Tibial nerve (tissue), 4 donors: ENCODE measurements at regions not wholly inside any gene's neighbourhood (a gene's known extent, or its start where the extent isn't known, plus 50 kb on each side); places are given as distances from the start of the nearest gene placed in this dataset.

ENCODE experiments used
- DNase-seq, 2 donors: peaks; one replicate each; pipeline ENCODE4 v3.0.0-alpha.2; 2019; ENCODE audit warnings: low spot score in 2 of 2
- H3K27ac ChIP-seq, 4 donors: fragments of 200-600 bp; sonication (generic) in 3 of 4; one replicate each; pipeline ENCODE4 v1.5.1; 2017 to 2019; ENCODE audit warnings: mild to moderate bottlenecking in 1 of 4
- H3K27me3 ChIP-seq, 2 donors: fragments of 200-600 bp; sonication (generic) in 1 of 2; one replicate each; pipeline versions ENCODE4 v1.5.1 to v1.6.0; 2017 to 2019
- H3K36me3 ChIP-seq, 3 donors: fragments of 200-600 bp; sonication (generic); one replicate each; pipeline ENCODE4 v1.5.1; 2018 to 2019
- H3K4me1 ChIP-seq, 4 donors: fragments of 200-600 bp; sonication (generic) in 3 of 4; one replicate each; pipeline ENCODE4 v1.5.1; 2017 to 2019
- H3K4me3 ChIP-seq, 4 donors: fragments of 200-600 bp; sonication (generic) in 3 of 4; one replicate each; pipeline ENCODE4 v1.5.1; 2017 to 2019; ENCODE audit warnings: mild to moderate bottlenecking in 1 of 4, moderate library complexity in 1 of 4
- H3K9me3 ChIP-seq, 4 donors: fragments of 200-600 bp; sonication (generic) in 3 of 4; one replicate each; pipeline ENCODE4 v1.5.1; 2017 to 2019
- CTCF ChIP-seq, 5 experiments: fragments of 200-600 bp in 3 of 5; fragments of 450-650 bp in 2 of 5; sonication (generic) in 3 of 5; IDR thresholded peaks; one replicate each; pipeline ENCODE4 v1.5.1; 2016 to 2019; ENCODE audit warnings: antibody characterized with exemption in 5 of 5, mild to moderate bottlenecking in 3 of 5, moderate library complexity in 2 of 5
- EP300 ChIP-seq, 2 donors: sonication (generic); formaldehyde crosslinking; IDR thresholded peaks; one replicate each; pipeline ENCODE4 v1.6.1; 2017; ENCODE audit warnings: antibody characterized with exemption in 2 of 2, mild to moderate bottlenecking in 1 of 2
- POLR2A ChIP-seq, 2 donors: fragments of 450-650 bp; IDR thresholded peaks; one replicate each; pipeline ENCODE4 v1.6.1; 2017; ENCODE audit warnings: antibody characterized with exemption in 2 of 2, mild to moderate bottlenecking in 2 of 2, moderate library complexity in 2 of 2
- WGBS, 2 donors: methylation state at CpG; one replicate each; pipeline ENCODE4 v1.1.5; 2018; 5-methylcytosine and 5-hydroxymethylcytosine counted together

GRCh38 chr16:22732959-22733358 lies 81.0 kb upstream of the HS3ST2 start:
- TF ChIP-seq POLR2A (IDR thresholded peaks at IDR 0.05) (no peak), CTCF (IDR thresholded peaks at IDR 0.05) (no peak), EP300 (IDR thresholded peaks at IDR 0.05) (no peak)
- Histone ChIP-seq H3K4me1 (peaks cover 0 to 11% (median 0%) of the 10 kb centered on the region in 4 donors), H3K4me3 (no peak overlapping the region), H3K27ac (no peak overlapping the region), H3K9me3 (no peaks in the 10 kb centered on the region), H3K27me3 (no peaks in the 10 kb centered on the region), H3K36me3 (no peaks in the 10 kb centered on the region)
- WGBS, 2 donors = 69 to 77% methylated on average over 4 of the region's 4 CpGs
- DNase-seq = no peak

GRCh38 chr16:22734368-22734767 lies 79.6 kb upstream of the HS3ST2 start:
- 8 to 25% methylated on average over 12 of the region's 12 CpGs for WGBS, 2 donors
- no peak for DNase-seq

GRCh38 chr16:22736791-22737190 lies 77.2 kb upstream of the HS3ST2 start:
- WGBS, 2 donors = 68 to 84% methylated on average over 1 of the region's 1 CpG
- Histone ChIP-seq H3K27ac (no peak overlapping the region), H3K4me3 (no peak overlapping the region), H3K9me3 (no peaks in the 10 kb centered on the region), H3K4me1 (no peaks in the 10 kb centered on the region), H3K27me3 (no peaks in the 10 kb centered on the region), H3K36me3 (no peaks in the 10 kb centered on the region)
- no peak for DNase-seq
- TF ChIP-seq POLR2A (IDR thresholded peaks at IDR 0.05) (no peak), EP300 (IDR thresholded peaks at IDR 0.05) (no peak), CTCF (IDR thresholded peaks at IDR 0.05) (no peak)

More at GRCh38 chr16:22734368-22734767, 79.6 kb upstream of the HS3ST2 start:
- Histone ChIP-seq H3K4me3 (no peak overlapping the region), H3K36me3 (no peaks in the 10 kb centered on the region), H3K27ac (no peak overlapping the region), H3K27me3 (no peaks in the 10 kb centered on the region), H3K9me3 (no peaks in the 10 kb centered on the region), H3K4me1 (no peaks in the 10 kb centered on the region)
- TF ChIP-seq EP300 (IDR thresholded peaks at IDR 0.05) (no peak), POLR2A (IDR thresholded peaks at IDR 0.05) (no peak), CTCF (IDR thresholded peaks at IDR 0.05) (no peak)

- no peak overlapping the region for H3K4me3 ChIP-seq
- H3K36me3 ChIP-seq = no peaks in the 10 kb centered on the region
- no peaks in the 10 kb centered on the region for H3K9me3 ChIP-seq
- H3K27me3 ChIP-seq = no peaks in the 10 kb centered on the region
- TF ChIP-seq CTCF (IDR thresholded peaks at IDR 0.05) = no peak
- no peak for TF ChIP-seq POLR2A (IDR thresholded peaks at IDR 0.05)
- TF ChIP-seq EP300 (IDR thresholded peaks at IDR 0.05) = no peak
- H3K27ac ChIP-seq = no peak overlapping the region
- WGBS, 2 donors = 58 to 63% methylated on average over 3 of the region's 3 CpGs
- DNase-seq = no peak
- no peaks in the 10 kb centered on the region for H3K4me1 ChIP-seq
Measured at GRCh38 chr16:22739077-22739476, 74.9 kb upstream of the HS3ST2 start.

GRCh38 chr16:22743401-22743800 lies 70.6 kb upstream of the HS3ST2 start:
- TF ChIP-seq POLR2A (IDR thresholded peaks at IDR 0.05) (no peak), CTCF (IDR thresholded peaks at IDR 0.05) (no peak), EP300 (IDR thresholded peaks at IDR 0.05) (no peak)
- no peak for DNase-seq
- H3K36me3 ChIP-seq = no peaks in the 10 kb centered on the region
- no peak overlapping the region for H3K27ac ChIP-seq
- no peaks in the 10 kb centered on the region for H3K4me1 ChIP-seq
- peaks cover 0 to 13% (median 0%) of the 10 kb centered on the region in 4 donors for H3K9me3 ChIP-seq
- no peak overlapping the region for H3K4me3 ChIP-seq
- WGBS, 2 donors = 74 to 75% methylated on average over 4 of the region's 4 CpGs
- no peaks in the 10 kb centered on the region for H3K27me3 ChIP-seq
